ENCODE measurements at regions not wholly inside any gene's neighbourhood (a gene's known extent, or its start where the extent isn't known, plus 50 kb on each side); places are given as distances from the start of the nearest gene placed in this dataset.
"Not testable (repeated sequence)": the region's sequence is repeated elsewhere in the genome, so short reads cannot be mapped to it uniquely, and the experiment has no call there.

- no peak for DNase-seq (ENCODE audit: low read depth)
Observed at GRCh38 chr9:106438928-106439327, 424.0 kb upstream of the ZNF462 start.

- no peak for DNase-seq (ENCODE audit: low read depth)
Observed at GRCh38 chr9:106441283-106441682, 421.7 kb upstream of the ZNF462 start.

- DNase-seq (ENCODE audit: low read depth) = no peak
Observed at GRCh38 chr9:106443520-106443919, 419.4 kb upstream of the ZNF462 start.

GRCh38 chr9:106445107-106445506 is 417.9 kb upstream of the ZNF462 start:
- no peak for DNase-seq (ENCODE audit: low read depth)

GRCh38 chr9:106449336-106449927 is 413.5 kb upstream of the ZNF462 start:
- no peak for DNase-seq (ENCODE audit: low read depth)

GRCh38 chr9:106450549-106450948 is 412.4 kb upstream of the ZNF462 start:
- no peak for DNase-seq (ENCODE audit: low read depth)

- DNase-seq (ENCODE audit: low read depth) = no peak
Observed at GRCh38 chr9:106451223-106451622, 411.7 kb upstream of the ZNF462 start.

GRCh38 chr9:106456581-106456980 is 406.4 kb upstream of the ZNF462 start:
- no peak for DNase-seq (ENCODE audit: low read depth)

- DNase-seq (ENCODE audit: low read depth) = no peak
Observed at GRCh38 chr9:106467113-106467864, 395.7 kb upstream of the ZNF462 start.

GRCh38 chr9:106467865-106468164 is 395.2 kb upstream of the ZNF462 start:
- DNase-seq (ENCODE audit: low read depth) = no peak

- DNase-seq (ENCODE audit: low read depth) = no peak
Observed at GRCh38 chr9:106468431-106468830, 394.5 kb upstream of the ZNF462 start.

- DNase-seq (ENCODE audit: low read depth) = no peak
Observed at GRCh38 chr9:106478312-106478711, 384.7 kb upstream of the ZNF462 start.

GRCh38 chr9:106478727-106479126 is 384.2 kb upstream of the ZNF462 start:
- no peak for DNase-seq (ENCODE audit: low read depth)

- DNase-seq (ENCODE audit: low read depth) = no peak
Observed at GRCh38 chr9:106479679-106480078, 383.3 kb upstream of the ZNF462 start.

- no peak for DNase-seq (ENCODE audit: low read depth)
Observed at GRCh38 chr9:106481013-106481609, 381.9 kb upstream of the ZNF462 start.

- DNase-seq (ENCODE audit: low read depth) = no peak
Observed at GRCh38 chr9:106482733-106483132, 380.2 kb upstream of the ZNF462 start.

- no peak for DNase-seq (ENCODE audit: low read depth)
Observed at GRCh38 chr9:106486685-106487084, 376.3 kb upstream of the ZNF462 start.

GRCh38 chr9:106487266-106487665 is 375.7 kb upstream of the ZNF462 start:
- no peak for DNase-seq (ENCODE audit: low read depth)

GRCh38 chr9:106492126-106492525 is 370.8 kb upstream of the ZNF462 start:
- DNase-seq (ENCODE audit: low read depth) = not testable (repeated sequence)

- no peak for DNase-seq (ENCODE audit: low read depth)
Observed at GRCh38 chr9:106500171-106500570, 362.8 kb upstream of the ZNF462 start.

GRCh38 chr9:106501210-106501609 is 361.8 kb upstream of the ZNF462 start:
- not testable (repeated sequence) for DNase-seq (ENCODE audit: low read depth)

GRCh38 chr9:106502930-106503329 is 360.0 kb upstream of the ZNF462 start:
- no peak for DNase-seq (ENCODE audit: low read depth)

- DNase-seq (ENCODE audit: low read depth) = no peak
Observed at GRCh38 chr9:106503759-106504158, 359.2 kb upstream of the ZNF462 start.

Measured in stimulated activated CD8-positive, alpha-beta memory T cell treated with anti-CD3 and anti-CD28 coated beads, Interleukin-15, amount 100 ng/mL, for 24 hours (primary cell).